ENCODE measurements at regions not wholly inside any gene's neighbourhood (a gene's known extent, or its start where the extent isn't known, plus 50 kb on each side); places are given as distances from the start of the nearest gene placed in this dataset.
"Not testable (repeated sequence)": the region's sequence is repeated elsewhere in the genome, so short reads cannot be mapped to it uniquely, and the experiment has no call there.

GRCh38 chr9:118651511-118651910 is 717.7 kb downstream of the BRINP1 start:
- DNase-seq (ENCODE audit: low read depth) = no peak

DNA sequence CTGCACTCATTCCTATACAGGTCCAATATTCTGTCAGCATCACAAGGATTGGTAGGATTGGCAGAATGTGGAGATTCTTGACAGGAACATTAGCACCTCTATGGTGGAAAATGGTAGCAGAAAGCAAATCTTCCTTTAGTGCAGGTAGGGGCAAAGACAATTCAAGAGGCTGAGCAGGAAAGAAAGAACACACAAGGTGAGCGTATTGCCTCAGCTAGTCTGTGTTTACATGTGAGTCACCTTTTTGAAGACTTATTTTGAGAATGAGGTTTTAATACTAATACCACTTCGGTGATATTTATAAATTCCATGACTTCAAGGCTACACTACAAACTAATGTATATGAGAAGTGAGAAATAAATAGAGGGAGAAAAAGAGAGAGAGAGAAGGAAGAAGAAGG is 717.0 kb downstream of the BRINP1 start:
- no peak for DNase-seq (ENCODE audit: low read depth)

DNA sequence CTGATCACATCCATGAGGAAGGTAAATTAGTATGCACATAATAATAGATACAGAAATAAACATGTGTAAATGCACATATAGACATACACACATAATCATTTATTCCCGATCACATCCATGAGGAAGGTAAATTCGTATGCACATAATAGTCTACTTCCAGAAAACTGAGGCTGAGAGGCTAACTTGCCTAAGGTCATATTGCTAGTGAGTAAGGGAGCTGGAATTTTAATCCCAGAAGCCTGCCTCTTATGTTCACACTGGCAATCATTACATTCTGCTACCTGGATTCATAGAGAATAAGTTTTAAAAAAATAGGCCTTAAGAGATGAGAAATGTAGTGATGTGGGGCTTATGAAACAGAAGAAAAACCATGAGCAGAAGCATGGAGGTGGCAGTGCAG is 716.3 kb downstream of the BRINP1 start:
- no peak for DNase-seq (ENCODE audit: low read depth)

DNA sequence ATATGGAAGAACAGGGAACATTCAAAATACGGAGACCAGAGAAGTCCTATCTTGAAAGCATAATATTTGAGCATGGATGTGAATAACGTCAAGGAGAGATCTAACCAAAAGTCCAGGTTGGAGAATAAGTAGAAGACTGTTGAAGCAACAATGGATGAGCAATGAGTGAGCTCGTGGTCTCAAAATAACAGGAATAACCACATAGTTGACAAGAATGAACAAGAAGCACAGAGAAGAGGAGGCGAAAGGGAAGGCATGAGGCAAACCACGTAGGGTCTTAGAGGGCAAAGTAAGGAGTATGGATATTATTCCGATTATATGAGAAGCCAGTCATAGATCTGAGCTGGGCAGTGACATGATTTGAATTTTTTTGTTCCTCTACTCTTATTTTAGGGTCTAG is 710.2 kb downstream of the BRINP1 start:
- no peak for DNase-seq (ENCODE audit: low read depth)

- no peak for DNase-seq (ENCODE audit: low read depth)
Observed at GRCh38 chr9:118665226-118665919, 703.9 kb downstream of the BRINP1 start.

- DNase-seq (ENCODE audit: low read depth) = no peak
Observed at GRCh38 chr9:118670011-118670953, 699.0 kb downstream of the BRINP1 start.

- DNase-seq (ENCODE audit: low read depth) = no peak
Observed at GRCh38 chr9:118674942-118675341, 694.3 kb downstream of the BRINP1 start.

DNA sequence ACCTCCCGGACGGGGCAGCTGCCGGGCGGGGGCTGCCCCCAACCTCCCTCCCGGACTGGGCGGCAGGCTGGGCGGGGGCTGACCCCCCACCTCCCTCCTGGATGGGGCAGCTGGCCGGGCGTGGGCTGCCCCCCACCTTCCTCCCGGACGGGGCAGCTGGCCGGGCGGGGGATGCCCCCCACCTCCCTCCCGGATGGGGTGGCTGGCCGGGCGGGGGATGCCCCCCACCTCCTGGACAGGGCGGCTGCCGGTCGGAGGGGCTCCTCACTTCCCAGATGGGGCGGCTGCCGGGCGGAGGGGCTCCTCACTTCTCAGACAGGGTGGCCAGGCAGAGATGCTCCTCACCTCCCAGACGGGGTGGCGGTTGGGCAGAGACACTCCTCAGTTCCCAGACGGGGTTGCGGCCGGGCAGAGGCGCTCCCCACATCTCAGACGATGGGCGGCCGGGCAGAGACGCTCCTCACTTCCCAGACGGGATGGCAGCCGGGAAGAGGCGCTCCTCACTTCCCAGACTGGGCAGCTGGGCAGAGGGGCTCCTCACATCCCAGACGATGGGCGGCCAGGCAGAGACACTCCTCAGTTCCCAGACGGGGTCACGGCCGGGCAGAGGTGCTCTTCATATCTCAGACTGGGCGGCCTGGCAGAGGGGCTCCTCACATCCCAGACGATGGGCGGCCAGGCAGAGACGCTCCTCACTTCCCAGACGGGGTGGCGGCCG is 691.1 kb downstream of the BRINP1 start:
- DNase-seq (ENCODE audit: low read depth) = not testable (repeated sequence)

GRCh38 chr9:118686959-118687358 is 682.3 kb downstream of the BRINP1 start:
- DNase-seq (ENCODE audit: low read depth) = no peak

- no peak for DNase-seq (ENCODE audit: low read depth)
Observed at GRCh38 chr9:118689280-118689679, 680.0 kb downstream of the BRINP1 start.

- DNase-seq (ENCODE audit: low read depth) = no peak
Observed at GRCh38 chr9:118692613-118693012, 676.6 kb downstream of the BRINP1 start.

DNA sequence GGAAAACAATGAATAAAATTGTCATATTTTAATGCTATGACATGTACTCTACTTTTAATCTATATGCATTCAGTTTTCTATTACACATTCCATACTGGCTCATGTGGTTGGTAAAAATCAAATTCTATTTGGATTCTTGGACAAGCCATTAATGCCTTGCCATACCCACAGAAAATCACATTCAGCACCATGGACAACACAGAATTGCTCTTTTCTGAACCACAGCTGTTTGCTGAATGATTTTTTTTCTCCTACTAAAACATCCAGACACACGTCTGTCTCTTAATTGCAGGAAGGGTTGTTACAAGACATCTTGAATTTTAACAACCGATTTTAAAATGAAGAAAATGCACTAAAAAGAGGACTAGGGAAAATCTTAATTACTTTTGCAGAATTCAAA is 675.6 kb downstream of the BRINP1 start:
- no peak for DNase-seq (ENCODE audit: low read depth)

DNA sequence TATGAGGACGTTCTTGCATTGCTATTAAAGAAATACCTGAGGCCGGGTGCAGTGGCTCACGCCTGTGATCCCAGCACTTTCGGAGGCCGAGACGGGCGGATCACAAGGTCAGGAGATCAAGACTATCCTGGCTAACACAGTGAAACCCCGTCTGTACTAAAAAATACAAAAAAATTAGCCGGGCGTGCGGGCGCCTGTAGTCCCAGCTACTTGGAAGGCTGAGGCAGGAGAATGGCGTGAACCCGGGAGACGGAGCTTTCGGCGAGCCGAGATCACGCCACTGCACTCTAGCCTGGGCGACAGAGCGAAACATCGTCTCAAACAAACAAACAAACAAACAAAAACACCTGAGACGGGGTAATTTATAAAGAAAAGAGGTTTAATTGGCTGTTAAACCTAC is 674.0 kb downstream of the BRINP1 start:
- DNase-seq (ENCODE audit: low read depth) = not testable (repeated sequence)

DNA sequence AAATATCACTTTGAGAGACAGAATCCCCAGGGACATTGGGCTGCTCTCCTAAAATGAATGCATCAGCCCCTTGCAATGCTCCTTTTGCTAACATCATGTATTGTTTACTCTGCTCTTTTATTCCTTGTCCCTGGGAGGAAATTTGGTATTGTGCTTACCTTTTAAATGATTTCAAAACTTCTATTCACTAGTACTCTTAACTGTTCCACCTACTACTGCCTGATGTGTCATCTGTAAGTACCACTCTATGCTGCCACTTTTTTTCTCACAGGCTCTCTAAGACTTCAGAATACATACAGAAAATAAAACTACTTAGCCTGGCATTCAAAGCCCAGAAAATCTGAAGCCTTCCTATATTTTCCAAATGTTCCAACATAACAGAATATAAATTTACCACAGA is 667.2 kb downstream of the BRINP1 start:
- no peak for DNase-seq (ENCODE audit: low read depth)

DNA sequence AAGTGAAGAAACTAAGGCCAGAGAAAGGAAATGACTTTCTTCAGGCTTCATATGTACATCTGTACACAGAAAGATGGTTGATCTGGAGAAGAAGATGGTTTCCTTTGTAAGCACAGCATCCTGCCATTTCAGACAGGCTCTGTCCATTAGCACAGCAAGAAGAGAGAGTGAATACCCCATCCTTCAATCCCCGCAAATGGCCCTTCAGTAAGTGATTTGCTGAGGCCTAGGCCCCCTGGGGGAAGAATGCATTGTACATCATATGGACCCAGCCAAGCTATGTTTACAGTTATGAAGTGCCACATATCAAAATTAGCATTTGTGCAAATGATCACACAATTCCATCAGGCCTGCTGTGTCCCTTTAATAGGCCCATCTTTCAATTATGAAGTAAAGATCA is 657.4 kb downstream of the BRINP1 start:
- no peak for DNase-seq (ENCODE audit: low read depth)

DNA sequence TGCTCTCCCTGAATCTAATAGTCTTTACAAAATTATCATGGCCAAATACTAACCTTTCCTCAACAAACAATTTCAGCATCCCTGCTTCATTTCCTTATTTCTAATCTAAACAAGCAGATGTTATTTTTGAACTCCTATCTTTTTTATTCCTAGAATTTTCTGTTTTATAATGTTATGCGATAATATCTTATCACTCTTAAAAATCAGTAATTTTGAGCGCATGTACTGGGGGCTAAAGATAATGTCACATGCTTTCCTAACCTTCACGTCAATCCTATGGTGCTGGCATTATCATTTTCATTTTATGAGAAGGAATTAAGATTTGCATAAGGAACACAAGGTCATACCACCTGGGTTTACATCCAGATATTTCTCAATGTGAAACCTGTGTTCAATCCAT is 648.0 kb downstream of the BRINP1 start:
- no peak for DNase-seq (ENCODE audit: low read depth)

GRCh38 chr9:118721923-118722322 is 647.3 kb downstream of the BRINP1 start:
- no peak for DNase-seq (ENCODE audit: low read depth)

DNA sequence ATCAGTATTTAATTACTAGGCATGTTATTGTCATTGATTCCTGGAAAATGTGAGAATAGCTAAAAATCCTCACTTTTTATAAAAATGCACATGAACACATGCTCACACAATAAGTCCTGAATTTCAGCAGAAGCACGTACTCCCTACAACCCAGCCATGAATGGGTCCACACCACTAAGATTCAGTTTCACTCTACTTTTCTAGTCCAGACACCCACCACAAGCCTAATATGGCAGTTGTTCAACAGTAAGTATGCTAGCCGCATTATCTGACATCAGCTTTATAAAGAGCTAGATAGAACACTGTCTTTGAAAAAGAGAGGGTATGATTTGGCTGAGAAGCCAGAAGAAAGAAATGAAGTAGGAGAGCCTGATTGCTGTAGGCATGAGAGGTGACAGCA is 639.3 kb downstream of the BRINP1 start:
- DNase-seq (ENCODE audit: low read depth) = no peak

GRCh38 chr9:118732998-118733397 is 636.2 kb downstream of the BRINP1 start:
- no peak for DNase-seq (ENCODE audit: low read depth)

GRCh38 chr9:118734696-118735095 is 634.5 kb downstream of the BRINP1 start:
- no peak for DNase-seq (ENCODE audit: low read depth)

DNA sequence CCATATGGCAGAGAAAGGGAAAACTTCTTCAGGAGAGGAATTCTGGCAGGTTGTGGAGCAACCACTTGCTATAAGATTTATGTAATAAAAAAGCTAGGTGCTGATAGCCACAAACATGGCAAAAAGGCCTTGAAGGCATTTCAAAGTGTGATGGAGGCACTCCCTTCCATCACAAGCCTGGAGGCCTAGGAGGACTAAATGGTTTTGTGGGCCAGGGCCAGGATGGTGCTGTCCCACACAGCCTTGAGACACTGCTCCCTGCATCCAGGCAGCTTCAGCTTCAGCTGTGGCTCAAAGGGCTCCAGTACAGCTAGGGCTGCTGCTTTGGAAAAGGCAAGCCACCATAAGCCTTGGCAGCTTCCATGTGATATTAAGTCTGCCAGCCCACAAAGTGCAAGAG is 632.8 kb downstream of the BRINP1 start:
- DNase-seq (ENCODE audit: low read depth) = no peak

- no peak for DNase-seq (ENCODE audit: low read depth)
Observed at GRCh38 chr9:118751077-118751847, 618.0 kb downstream of the BRINP1 start.
